ENCODE measurements at regions not wholly inside any gene's neighbourhood (a gene's known extent, or its start where the extent isn't known, plus 50 kb on each side); places are given as distances from the start of the nearest gene placed in this dataset.
A peak's percentile ranks its signal among the peaks of the same experiment; 100 is the strongest.

- DNase-seq (ENCODE audit: low spot score), result peak; percentile 51
Measured at GRCh38 chr2:104408266-104408665, 445.6 kb upstream of the POU3F3 start.

- DNase-seq (ENCODE audit: low spot score), result no peak
Measured at GRCh38 chr2:104410136-104410535, 443.8 kb upstream of the POU3F3 start.

GRCh38 chr2:104412384-104412783 lies 441.5 kb upstream of the POU3F3 start:
- peak; percentile 77 for DNase-seq (ENCODE audit: low spot score)

- no peak for DNase-seq (ENCODE audit: low spot score)
Measured at GRCh38 chr2:104413890-104414289, 440.0 kb upstream of the POU3F3 start.

- no peak for DNase-seq (ENCODE audit: low spot score)
Measured at GRCh38 chr2:104415284-104415683, 438.6 kb upstream of the POU3F3 start.

- DNase-seq (ENCODE audit: low spot score), result no peak
Measured at GRCh38 chr2:104416339-104417000, 437.4 kb upstream of the POU3F3 start.

GRCh38 chr2:104420420-104420819 lies 433.5 kb upstream of the POU3F3 start:
- no peak for DNase-seq (ENCODE audit: low spot score)

- no peak for DNase-seq (ENCODE audit: low spot score)
Measured at GRCh38 chr2:104420953-104421352, 433.0 kb upstream of the POU3F3 start.

GRCh38 chr2:104425850-104426595 lies 427.9 kb upstream of the POU3F3 start:
- no peak for DNase-seq (ENCODE audit: low spot score)

- DNase-seq (ENCODE audit: low spot score), result no peak
Measured at GRCh38 chr2:104428155-104428554, 425.8 kb upstream of the POU3F3 start.

GRCh38 chr2:104429639-104430358 lies 424.1 kb upstream of the POU3F3 start:
- DNase-seq (ENCODE audit: low spot score), result no peak

GRCh38 chr2:104430359-104430740 lies 423.6 kb upstream of the POU3F3 start:
- DNase-seq (ENCODE audit: low spot score), result peak; percentile 95

- no peak for DNase-seq (ENCODE audit: low spot score)
Measured at GRCh38 chr2:104430852-104431251, 423.1 kb upstream of the POU3F3 start.

- no peak for DNase-seq (ENCODE audit: low spot score)
Measured at GRCh38 chr2:104431701-104432121, 422.2 kb upstream of the POU3F3 start.

- DNase-seq (ENCODE audit: low spot score), result peak; percentile 67
Measured at GRCh38 chr2:104432401-104432800, 421.5 kb upstream of the POU3F3 start.

GRCh38 chr2:104432991-104433390 lies 420.9 kb upstream of the POU3F3 start:
- peak; percentile 70 for DNase-seq (ENCODE audit: low spot score)

GRCh38 chr2:104433657-104434056 lies 420.3 kb upstream of the POU3F3 start:
- no peak for DNase-seq (ENCODE audit: low spot score)

GRCh38 chr2:104434318-104434792 lies 419.6 kb upstream of the POU3F3 start:
- DNase-seq (ENCODE audit: low spot score), result peak; percentile 67

GRCh38 chr2:104434966-104435365 lies 418.9 kb upstream of the POU3F3 start:
- DNase-seq (ENCODE audit: low spot score), result peak; percentile 45

GRCh38 chr2:104438481-104438880 lies 415.4 kb upstream of the POU3F3 start:
- no peak for DNase-seq (ENCODE audit: low spot score)

- DNase-seq (ENCODE audit: low spot score), result no peak
Measured at GRCh38 chr2:104443145-104443544, 410.8 kb upstream of the POU3F3 start.

GRCh38 chr2:104444392-104444791 lies 409.5 kb upstream of the POU3F3 start:
- DNase-seq (ENCODE audit: low spot score), result no peak

GRCh38 chr2:104444889-104445288 lies 409.0 kb upstream of the POU3F3 start:
- DNase-seq (ENCODE audit: low spot score), result no peak

Data from globus pallidus (tissue), 1 donor.